GM18907 (cell line): ENCODE measurements at regions not wholly inside any gene's neighbourhood (a gene's known extent, or its start where the extent isn't known, plus 50 kb on each side); places are given as distances from the start of the nearest gene placed in this dataset.
A peak's percentile ranks its signal among the peaks of the same experiment; 100 is the strongest.

Source experiments
- ATAC-seq: cut with Tn5 transposase; IDR thresholded peaks from one replicate; pipeline ENCODE4 v1.9.1; 2021; ENCODE audit warnings: mild to moderate bottlenecking, moderate library complexity; ENCODE audit not compliant: unreplicated experiment

- no peak for ATAC-seq
These were observed 172.3 kb upstream of the EEA1 start for GRCh38 chr12:93101367-93101766.

GRCh38 chr12:93102312-93102711 lies 173.2 kb upstream of the EEA1 start:
- no peak for ATAC-seq

- no peak for ATAC-seq
These were observed 173.6 kb upstream of the EEA1 start for GRCh38 chr12:93102744-93103143.

GRCh38 chr12:93103154-93103553 lies 174.1 kb upstream of the EEA1 start:
- no peak for ATAC-seq

DNA sequence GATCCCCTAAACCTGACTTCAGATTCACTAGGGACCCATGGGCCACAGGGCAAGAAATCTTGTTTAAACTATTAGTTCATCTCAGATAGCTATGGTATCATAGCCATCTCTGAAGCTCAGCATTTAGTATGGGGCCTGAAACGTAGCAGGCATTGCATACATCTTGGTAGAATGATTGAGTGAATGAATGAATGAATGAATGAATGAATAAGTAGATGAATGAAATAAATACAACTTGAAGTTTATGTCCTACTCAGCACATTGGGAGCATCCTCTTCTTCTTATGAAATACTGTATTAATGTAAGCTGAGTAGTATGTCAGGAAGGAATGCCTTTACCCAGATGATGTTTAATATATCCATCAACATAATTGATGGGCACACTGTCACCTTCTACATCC lies 175.4 kb upstream of the EEA1 start:
- ATAC-seq = no peak

GRCh38 chr12:93106910-93107309 lies 177.8 kb upstream of the EEA1 start:
- ATAC-seq = no peak

- no peak for ATAC-seq
These were observed 178.6 kb upstream of the EEA1 start for GRCh38 chr12:93107514-93108312.

GRCh38 chr12:93108985-93109384 lies 179.9 kb upstream of the EEA1 start:
- no peak for ATAC-seq

DNA sequence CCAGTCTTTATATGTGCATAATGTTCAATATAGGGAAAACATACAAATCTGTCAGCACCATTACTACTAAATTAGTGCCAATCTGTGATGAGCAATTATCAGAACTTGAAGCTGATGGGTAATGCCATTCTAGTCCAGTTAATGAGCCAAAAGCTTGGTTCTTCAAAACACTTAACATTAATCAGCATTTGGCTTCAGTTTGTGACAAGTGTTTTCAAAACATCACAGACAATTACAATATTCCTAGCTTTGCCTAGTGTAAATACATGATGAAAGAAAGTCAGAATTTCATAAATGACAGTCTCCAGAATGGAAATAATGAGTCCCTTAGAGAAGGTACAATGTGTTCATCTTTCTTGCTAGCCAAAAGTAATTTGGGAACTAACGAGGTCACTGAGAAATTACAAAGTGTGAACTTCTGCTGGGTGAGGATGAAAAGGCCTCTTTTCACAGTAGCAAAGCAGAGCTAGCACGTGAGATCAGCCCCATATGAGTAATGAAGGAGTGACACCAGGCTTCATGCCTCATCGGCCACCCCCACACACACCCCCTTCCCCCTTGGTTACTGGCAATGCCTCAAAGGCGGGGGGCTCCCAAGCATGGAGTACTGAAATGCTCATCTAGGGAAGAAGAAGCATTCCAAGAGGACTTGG lies 180.6 kb upstream of the EEA1 start:
- no peak for ATAC-seq

DNA sequence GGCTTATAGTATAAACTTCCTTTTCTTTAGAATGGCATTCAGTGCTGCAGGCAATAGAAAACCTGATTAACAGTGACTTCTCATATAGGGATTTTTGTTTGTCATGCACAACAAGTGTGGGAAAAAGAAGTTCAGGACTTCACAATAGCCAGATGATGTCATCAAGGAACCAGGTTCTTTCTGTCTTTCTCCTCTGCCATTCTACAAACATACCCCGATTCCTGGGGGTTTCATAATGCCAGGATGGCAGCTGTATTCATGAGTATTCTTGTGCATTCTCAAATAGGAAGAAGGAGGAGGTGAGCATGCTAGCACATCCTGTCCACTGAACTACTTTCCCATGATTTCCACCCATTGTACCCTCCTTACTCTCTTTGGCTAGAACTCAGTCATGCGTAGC lies 182.7 kb upstream of the EEA1 start:
- ATAC-seq = no peak

DNA sequence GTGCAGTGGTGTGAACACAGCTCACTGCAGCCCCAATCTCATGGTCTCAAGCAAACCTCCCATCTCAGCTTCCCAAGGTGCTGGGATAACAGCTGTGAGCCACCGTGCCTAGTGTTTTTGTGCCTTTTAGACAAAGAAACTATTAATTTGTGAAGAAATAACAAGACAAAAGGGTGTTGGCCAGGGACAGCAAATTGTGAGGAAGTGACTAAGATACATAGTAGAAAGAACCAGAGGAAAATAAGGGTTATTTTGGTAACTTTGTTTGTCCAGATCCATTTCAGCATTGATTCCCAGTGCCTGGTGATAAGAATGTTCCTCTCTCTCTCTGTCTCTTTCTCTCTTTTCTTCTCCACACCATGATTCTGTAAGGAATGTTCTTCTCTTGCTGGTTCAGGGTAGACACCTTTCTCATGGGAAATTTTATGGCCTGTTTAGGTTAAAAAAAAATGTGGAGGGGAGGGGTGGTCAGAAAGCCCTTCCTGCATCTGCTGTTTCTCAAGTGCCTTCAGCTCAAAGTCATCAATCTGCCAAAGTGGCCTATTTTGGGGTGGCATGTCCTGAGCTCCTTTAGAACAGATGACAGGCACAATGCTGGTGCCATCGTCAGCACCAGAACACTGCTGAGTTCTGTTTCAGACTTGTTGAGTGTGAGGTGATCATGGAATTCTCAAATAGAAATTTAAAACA lies 184.4 kb upstream of the EEA1 start:
- ATAC-seq = no peak

- ATAC-seq = no peak
These were observed 186.1 kb upstream of the EEA1 start for GRCh38 chr12:93115198-93115601.

DNA sequence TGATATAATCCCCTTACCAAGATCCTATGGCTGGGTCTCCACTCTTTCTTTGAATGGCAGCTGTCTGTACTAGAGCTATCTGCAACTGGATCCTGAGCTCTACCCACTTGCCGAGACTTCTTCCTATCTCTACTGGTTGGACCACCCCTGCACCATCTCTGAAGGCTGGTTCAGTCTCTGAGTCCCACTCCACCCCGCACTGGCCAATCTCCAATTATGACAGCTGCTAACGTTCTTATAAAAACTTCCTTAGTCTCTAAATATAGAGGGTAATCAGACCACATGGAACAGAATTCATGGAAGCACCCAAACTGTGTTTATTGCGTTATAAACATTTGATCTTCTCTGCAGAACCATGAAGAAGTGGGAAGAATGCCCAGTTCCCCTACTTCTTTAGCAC lies 186.6 kb upstream of the EEA1 start:
- ATAC-seq = no peak

DNA sequence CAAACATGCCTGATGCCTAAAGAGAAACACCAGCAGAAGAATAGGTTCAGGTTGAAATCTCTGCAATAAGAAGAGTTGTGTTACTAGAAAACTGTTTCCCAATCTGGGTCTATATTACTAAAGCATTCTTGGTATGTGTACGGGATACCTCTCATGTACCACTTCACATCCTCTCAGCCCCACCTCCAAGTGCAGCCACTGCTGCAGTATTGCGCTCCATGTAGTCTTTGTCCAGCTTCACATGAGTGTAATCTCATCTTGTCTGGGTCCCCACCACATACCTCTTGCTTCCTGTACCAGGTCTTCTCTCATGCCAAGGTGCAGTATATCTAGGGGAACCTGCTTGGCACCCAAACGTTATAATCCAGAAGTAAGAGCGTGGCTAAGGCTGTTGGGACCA lies 187.5 kb upstream of the EEA1 start:
- ATAC-seq = no peak

DNA sequence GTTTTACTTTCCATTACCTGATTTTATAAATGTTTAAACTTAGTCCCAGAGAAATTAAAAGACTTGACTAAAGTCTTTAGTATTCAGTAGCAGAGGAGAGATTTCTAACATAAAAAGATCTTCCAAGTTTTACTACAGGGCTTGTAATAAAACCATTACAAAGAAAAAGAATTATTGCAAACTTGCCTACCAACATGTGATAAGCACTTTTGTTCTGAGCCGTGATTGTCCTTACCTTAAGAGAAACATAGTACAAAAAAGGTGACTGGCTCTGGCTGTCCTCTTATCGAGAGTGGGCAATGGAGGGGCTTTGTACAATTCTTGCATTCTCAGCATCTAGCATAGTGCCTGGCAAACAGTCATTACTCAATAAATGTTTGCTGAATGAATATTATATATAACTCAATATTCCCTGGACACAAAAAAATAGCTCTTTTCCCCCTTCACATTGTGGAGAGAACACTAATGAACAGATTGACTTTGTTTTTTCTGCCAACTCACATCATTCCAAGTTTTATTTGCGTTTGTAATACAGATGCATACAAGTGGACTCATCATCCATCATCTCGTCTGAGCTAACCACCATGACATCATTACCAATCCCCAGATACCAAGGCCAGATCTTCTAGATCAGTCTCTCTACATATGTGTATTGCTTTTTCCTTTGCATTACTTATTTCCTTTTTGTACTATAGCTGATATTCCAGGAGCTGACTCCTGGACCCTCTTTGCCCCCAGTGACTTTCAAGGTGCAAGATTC lies 192.8 kb upstream of the EEA1 start:
- ATAC-seq = no peak

GRCh38 chr12:93122569-93123091 lies 193.5 kb upstream of the EEA1 start:
- no peak for ATAC-seq

GRCh38 chr12:93125126-93125525 lies 196.0 kb upstream of the EEA1 start:
- no peak for ATAC-seq

- ATAC-seq = peak; percentile 74
These were observed 197.0 kb upstream of the EEA1 start for GRCh38 chr12:93126069-93126474.

- ATAC-seq = no peak
These were observed 198.0 kb upstream of the EEA1 start for GRCh38 chr12:93127107-93127560.

DNA sequence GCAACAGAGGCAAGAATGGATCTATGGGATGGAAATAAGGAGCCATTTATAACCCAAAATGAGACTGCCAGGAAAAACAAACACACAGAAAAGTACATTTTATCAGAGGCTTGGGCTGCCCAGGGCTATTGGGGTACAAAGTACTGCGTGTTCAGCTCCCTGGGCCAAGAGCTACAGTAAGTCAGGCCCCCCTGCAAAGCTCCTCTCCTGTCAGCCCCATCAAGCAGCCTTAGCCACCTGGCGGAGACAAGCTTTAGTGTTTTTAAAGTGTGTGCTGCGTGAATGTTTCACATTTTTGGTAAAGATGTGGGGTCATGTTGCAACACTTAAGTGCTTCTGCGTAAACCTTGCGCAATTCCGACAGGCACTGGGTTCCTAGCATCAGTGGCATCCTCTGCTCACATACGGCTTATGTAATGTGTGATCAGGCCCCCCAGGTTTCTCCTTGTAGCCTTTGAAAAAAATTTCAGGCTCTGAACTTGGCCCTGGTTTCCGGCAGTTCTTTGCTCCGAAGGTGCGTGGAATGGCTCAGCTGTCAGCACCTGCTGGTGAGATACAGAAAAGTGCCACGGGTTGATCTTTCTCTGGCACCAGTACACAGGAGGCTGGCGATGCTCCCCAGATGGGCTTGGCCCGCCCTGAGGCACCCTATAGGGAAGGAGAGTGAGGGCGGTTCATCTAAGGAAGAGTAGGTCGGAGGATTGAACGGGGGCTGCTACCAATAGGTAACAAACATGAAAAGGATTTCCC lies 198.7 kb upstream of the EEA1 start:
- no peak for ATAC-seq
